ENCODE measurements at regions not wholly inside any gene's neighbourhood (a gene's known extent, or its start where the extent isn't known, plus 50 kb on each side); places are given as distances from the start of the nearest gene placed in this dataset.

DNA sequence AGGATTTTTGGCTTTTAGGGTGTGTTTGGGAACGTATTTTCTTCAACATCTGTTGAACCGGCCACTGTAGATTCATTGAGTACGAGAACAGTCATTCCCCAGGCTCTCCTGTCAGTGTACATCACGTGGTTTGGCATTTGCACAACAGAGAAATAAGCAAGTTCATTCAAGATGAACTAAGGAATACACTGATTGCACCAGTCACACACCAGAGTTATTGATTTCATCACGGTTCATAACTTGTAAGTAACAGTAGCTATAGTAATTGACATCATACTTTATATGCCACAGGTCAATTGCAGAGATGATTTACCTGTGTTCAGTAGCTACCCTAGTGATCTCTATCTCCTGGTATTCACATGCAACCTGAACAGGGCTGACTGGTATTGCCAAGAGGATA lies 90.7 kb upstream of the ETS2 start:
- Histone ChIP-seq H3K27ac (no peak overlapping the region), H2AFZ (replicated peaks) (no peak overlapping the region), H3K9ac (no peak overlapping the region), H3K79me2 (ENCODE audit: low read depth) (no peaks in the 10 kb centered on the region), H3F3A (ENCODE audit: low read depth) (peaks cover 5% of the 10 kb centered on the region), H3K4me1 (no peaks in the 10 kb centered on the region), H3K27me3 (no peaks in the 10 kb centered on the region), H3K4me3 (no peak overlapping the region), H3K4me2 (no peak overlapping the region), H3K36me3 (no peaks in the 10 kb centered on the region), H4K20me1 (ENCODE audit: low read depth) (no peaks in the 10 kb centered on the region), H3K9me3 (ENCODE audit: low read depth) (no peaks in the 10 kb centered on the region)
- H3K27ac Mint-ChIP-seq = no peak overlapping the region
- no peaks in the 10 kb centered on the region for H3K9me3 Mint-ChIP-seq
- H3K36me3 Mint-ChIP-seq = no peaks in the 10 kb centered on the region
- H3K4me3 Mint-ChIP-seq = no peak overlapping the region
- TF ChIP-seq EZH2phosphoT487 (IDR thresholded peaks at IDR 0.05) (no peak), EZH2 (IDR thresholded peaks at IDR 0.05) (no peak)
- TF ChIP-seq, protein P1, sequence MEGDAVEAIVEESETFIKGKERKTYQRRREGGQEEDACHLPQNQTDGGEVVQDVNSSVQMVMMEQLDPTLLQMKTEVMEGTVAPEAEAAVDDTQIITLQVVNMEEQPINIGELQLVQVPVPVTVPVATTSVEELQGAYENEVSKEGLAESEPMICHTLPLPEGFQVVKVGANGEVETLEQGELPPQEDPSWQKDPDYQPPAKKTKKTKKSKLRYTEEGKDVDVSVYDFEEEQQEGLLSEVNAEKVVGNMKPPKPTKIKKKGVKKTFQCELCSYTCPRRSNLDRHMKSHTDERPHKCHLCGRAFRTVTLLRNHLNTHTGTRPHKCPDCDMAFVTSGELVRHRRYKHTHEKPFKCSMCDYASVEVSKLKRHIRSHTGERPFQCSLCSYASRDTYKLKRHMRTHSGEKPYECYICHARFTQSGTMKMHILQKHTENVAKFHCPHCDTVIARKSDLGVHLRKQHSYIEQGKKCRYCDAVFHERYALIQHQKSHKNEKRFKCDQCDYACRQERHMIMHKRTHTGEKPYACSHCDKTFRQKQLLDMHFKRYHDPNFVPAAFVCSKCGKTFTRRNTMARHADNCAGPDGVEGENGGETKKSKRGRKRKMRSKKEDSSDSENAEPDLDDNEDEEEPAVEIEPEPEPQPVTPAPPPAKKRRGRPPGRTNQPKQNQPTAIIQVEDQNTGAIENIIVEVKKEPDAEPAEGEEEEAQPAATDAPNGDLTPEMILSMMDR (IDR thresholded peaks at IDR 0.05) = no peak
- H3K4me1 Mint-ChIP-seq = peaks cover 6% of the 10 kb centered on the region
- DNase-seq (ENCODE audit: low spot score) = no peak
- H3K27me3 Mint-ChIP-seq (ENCODE audit: insufficient read depth, low read depth) = no peaks in the 10 kb centered on the region

DNA sequence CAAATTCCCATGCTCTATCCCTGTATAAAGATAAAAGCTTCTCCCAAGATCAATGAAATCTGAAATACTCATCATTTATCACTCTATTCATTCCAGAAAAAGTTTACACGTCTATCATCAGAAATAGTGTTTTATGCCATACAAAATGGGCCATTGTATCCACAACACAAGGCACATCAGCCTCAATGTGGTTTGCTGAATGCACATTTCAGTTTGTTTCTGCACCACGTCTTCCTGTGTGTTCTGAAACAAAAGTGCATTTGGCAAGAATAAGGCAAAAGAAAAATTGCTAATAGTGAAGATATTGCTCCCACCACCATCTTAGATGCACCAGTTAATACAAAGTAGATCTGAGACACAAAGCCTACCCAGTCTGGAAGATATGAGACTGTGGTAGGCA lies 89.6 kb upstream of the ETS2 start:
- H3K79me2 ChIP-seq (ENCODE audit: low read depth) = no peaks in the 10 kb centered on the region
- H3K9me3 ChIP-seq (ENCODE audit: low read depth) = no peaks in the 10 kb centered on the region
- H3K9ac ChIP-seq = no peak overlapping the region
- Mint-ChIP-seq H3K4me3 (no peak overlapping the region), H3K27me3 (ENCODE audit: insufficient read depth, low read depth) (no peaks in the 10 kb centered on the region), H3K36me3 (no peaks in the 10 kb centered on the region), H3K9me3 (no peaks in the 10 kb centered on the region), H3K27ac (no peak overlapping the region), H3K4me1 (peaks cover 5% of the 10 kb centered on the region)
- H2AFZ ChIP-seq (replicated peaks) = no peak overlapping the region
- no peak overlapping the region for H3K4me2 ChIP-seq
- TF ChIP-seq EZH2 (IDR thresholded peaks at IDR 0.05) = no peak
- TF ChIP-seq, protein P1 (IDR thresholded peaks at IDR 0.05) = no peak
- no peak for TF ChIP-seq EZH2phosphoT487 (IDR thresholded peaks at IDR 0.05)
- no peak for DNase-seq (ENCODE audit: low spot score)
- no peaks in the 10 kb centered on the region for H3K27me3 ChIP-seq
- H4K20me1 ChIP-seq (ENCODE audit: low read depth) = no peaks in the 10 kb centered on the region
- H3K4me1 ChIP-seq = no peaks in the 10 kb centered on the region
- H3K36me3 ChIP-seq = no peaks in the 10 kb centered on the region
- peaks cover 5% of the 10 kb centered on the region for H3F3A ChIP-seq (ENCODE audit: low read depth)
- no peak overlapping the region for H3K4me3 ChIP-seq
- H3K27ac ChIP-seq = no peak overlapping the region

DNA sequence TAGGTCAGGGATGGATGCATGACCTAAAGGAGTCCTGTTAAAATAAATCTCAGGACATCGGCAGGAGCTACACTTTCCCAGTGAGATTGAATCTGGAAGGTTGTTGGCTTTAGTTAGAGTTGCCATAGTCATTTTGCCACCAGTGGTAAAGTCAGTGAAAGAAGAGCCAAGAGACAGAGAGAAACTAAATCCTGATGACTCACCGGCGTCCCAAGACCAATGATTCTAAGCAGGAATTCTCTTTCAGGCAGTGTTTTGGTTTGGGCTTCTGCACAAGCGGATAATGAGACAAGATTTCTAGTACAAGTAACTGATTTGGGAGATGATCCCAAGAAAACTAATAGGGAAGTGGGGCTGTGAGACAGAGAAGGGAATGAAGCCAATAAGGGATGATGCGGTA lies 88.8 kb upstream of the ETS2 start:
- no peaks in the 10 kb centered on the region for H3K36me3 Mint-ChIP-seq
- Histone ChIP-seq H3K4me1 (peaks cover 4% of the 10 kb centered on the region), H3K9ac (no peak overlapping the region), H3K4me3 (no peak overlapping the region), H2AFZ (replicated peaks) (no peak overlapping the region), H3K27ac (no peak overlapping the region), H4K20me1 (ENCODE audit: low read depth) (no peaks in the 10 kb centered on the region), H3K9me3 (ENCODE audit: low read depth) (no peaks in the 10 kb centered on the region), H3K4me2 (no peak overlapping the region), H3F3A (ENCODE audit: low read depth) (peaks cover 3% of the 10 kb centered on the region), H3K79me2 (ENCODE audit: low read depth) (no peaks in the 10 kb centered on the region), H3K27me3 (no peaks in the 10 kb centered on the region), H3K36me3 (no peaks in the 10 kb centered on the region)
- H3K27me3 Mint-ChIP-seq (ENCODE audit: insufficient read depth, low read depth) = no peaks in the 10 kb centered on the region
- no peak for TF ChIP-seq EZH2 (IDR thresholded peaks at IDR 0.05)
- TF ChIP-seq EZH2phosphoT487 (IDR thresholded peaks at IDR 0.05) = no peak
- TF ChIP-seq, protein P1 (IDR thresholded peaks at IDR 0.05) = no peak
- H3K27ac Mint-ChIP-seq = no peak overlapping the region
- peaks cover 3% of the 10 kb centered on the region for H3K4me1 Mint-ChIP-seq
- no peak for DNase-seq (ENCODE audit: low spot score)
- no peaks in the 10 kb centered on the region for H3K9me3 Mint-ChIP-seq
- H3K4me3 Mint-ChIP-seq = no peak overlapping the region

DNA sequence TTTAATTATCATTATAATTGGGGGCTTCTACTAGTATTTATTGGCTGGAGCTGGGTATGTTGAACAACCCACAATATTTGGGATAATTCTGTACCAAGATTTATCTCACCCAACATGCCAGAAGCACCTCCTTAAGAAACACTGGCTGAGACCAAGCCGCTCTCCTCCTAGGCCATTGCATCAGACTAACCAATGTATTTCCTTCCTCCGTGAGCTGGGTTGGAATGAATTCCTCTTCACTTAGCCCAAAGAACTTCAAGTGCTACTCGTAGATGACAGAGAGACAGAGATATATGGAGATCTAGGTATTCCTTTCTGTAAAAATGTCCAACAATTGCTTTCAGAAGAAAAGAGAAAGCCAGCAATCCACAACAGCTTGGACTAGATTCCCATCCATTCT lies 87.2 kb upstream of the ETS2 start:
- no peak for TF ChIP-seq EZH2phosphoT487 (IDR thresholded peaks at IDR 0.05)
- TF ChIP-seq, protein P1 (IDR thresholded peaks at IDR 0.05) = no peak
- no peak for TF ChIP-seq EZH2 (IDR thresholded peaks at IDR 0.05)
- H3K4me1 ChIP-seq = peaks cover 4% of the 10 kb centered on the region
- no peaks in the 10 kb centered on the region for H3K36me3 Mint-ChIP-seq
- no peak overlapping the region for H3K9ac ChIP-seq
- DNase-seq (ENCODE audit: low spot score) = no peak
- no peaks in the 10 kb centered on the region for H4K20me1 ChIP-seq (ENCODE audit: low read depth)
- H3K27ac ChIP-seq = no peak overlapping the region
- no peaks in the 10 kb centered on the region for H3K9me3 ChIP-seq (ENCODE audit: low read depth)
- H3K4me2 ChIP-seq = no peak overlapping the region
- H3K27me3 ChIP-seq = no peaks in the 10 kb centered on the region
- H3K27ac Mint-ChIP-seq = no peak overlapping the region
- no peaks in the 10 kb centered on the region for H3K4me1 Mint-ChIP-seq
- H3F3A ChIP-seq (ENCODE audit: low read depth) = no peaks in the 10 kb centered on the region
- H3K27me3 Mint-ChIP-seq (ENCODE audit: insufficient read depth, low read depth) = no peaks in the 10 kb centered on the region
- H3K4me3 ChIP-seq = no peak overlapping the region
- no peaks in the 10 kb centered on the region for H3K79me2 ChIP-seq (ENCODE audit: low read depth)
- H3K4me3 Mint-ChIP-seq = no peak overlapping the region
- H2AFZ ChIP-seq (replicated peaks) = no peak overlapping the region
- H3K9me3 Mint-ChIP-seq = peaks cover 6% of the 10 kb centered on the region
- H3K36me3 ChIP-seq = no peaks in the 10 kb centered on the region
